SH-SY5Y (cell line): ENCODE measurements at regions not wholly inside any gene's neighbourhood (a gene's known extent, or its start where the extent isn't known, plus 50 kb on each side); places are given as distances from the start of the nearest gene placed in this dataset.

Source experiments
- GATA2 ChIP-seq: IDR thresholded peaks from 2 replicates; pipeline ENCODE4 v1.6.1; 2011; ENCODE audit warnings: mild to moderate bottlenecking, low read depth, low read length
- GATA3 ChIP-seq: IDR thresholded peaks from 2 replicates; pipeline ENCODE4 v1.6.1; 2011; ENCODE audit warnings: low read depth, mild to moderate bottlenecking, low read length, moderate library complexity

GRCh38 chr17:36683387-36683786, 82.0 kb downstream of the MRM1 start:
- no peak for TF ChIP-seq GATA2
- no peak for TF ChIP-seq GATA3

DNA sequence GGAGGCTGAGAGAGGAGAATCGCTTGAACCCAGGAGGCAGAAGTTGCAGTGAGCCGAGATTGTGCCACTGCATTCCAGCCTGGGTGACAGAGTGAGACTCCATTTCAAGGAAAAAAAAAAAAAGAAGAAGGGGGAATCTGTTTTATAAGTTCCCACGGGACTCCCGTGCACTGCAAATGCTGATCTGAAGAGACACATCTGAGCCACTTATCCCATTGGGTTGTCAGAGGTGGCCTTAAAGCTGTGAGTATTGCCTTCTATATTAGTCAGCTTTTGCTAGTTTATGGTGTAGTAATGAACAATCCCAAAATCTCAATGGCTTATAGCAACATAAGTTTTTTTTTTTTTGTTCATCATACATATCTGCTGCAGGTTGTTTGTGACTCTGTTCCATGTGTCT, 82.8 kb downstream of the MRM1 start:
- TF ChIP-seq GATA3 (no peak), GATA2 (no peak)

DNA sequence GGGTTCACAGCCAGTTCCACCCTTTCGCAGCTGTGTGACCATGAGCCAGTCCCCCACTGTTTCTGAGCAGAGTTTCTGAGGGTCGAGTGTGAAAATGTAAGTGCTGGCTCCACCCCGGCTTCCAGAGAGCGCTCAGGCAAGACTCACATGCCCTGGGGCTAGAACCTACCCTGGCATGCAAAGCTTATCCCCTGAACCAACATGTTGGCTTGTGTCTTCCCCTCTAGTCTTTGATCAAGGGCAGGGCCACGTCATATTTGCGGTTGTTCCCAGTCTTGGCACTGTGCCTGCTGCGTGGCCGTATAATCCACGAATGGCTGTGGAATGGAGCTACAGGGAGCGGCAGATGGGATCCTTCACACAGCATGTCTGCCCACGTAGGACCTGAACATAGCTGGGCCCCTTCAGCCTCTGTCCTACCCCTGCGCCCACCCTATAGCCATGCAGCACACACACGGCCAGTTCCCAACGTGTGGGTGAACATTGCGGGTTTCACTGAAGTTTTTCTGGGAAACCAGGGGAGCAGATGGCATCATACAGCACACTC, 84.8 kb downstream of the MRM1 start:
- no peak for TF ChIP-seq GATA3

GRCh38 chr17:36687736-36688135, 86.4 kb downstream of the MRM1 start:
- TF ChIP-seq GATA2 (no peak), GATA3 (no peak)

DNA sequence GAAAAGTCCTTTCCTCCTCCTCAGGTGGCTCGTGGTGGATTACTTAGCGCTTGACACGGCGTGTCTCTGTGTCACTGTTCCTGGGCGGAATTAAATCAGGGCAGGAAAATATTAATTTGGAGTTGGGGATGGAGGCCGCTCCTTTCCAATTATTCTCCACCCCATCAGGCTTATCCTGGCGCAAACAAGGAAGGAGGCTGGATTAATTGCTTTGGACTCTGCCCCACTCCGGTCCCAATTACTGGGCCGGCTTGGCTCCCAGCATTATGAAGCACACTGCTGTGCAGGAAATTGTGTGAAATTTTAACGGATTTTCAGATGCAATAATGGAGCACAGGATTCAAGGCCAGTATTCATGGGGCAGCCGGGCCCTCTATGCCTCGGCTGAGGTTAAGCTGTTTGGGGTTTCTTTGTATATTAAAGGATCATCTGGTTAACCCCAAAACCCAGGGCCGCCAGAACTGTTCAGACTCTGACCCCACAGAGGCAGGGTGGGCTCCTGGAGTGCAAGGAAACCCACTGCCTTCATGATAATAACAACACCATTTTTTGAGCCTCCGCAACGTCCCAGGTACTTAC, 87.8 kb downstream of the MRM1 start:
- no peak for TF ChIP-seq GATA3
- no peak for TF ChIP-seq GATA2

DNA sequence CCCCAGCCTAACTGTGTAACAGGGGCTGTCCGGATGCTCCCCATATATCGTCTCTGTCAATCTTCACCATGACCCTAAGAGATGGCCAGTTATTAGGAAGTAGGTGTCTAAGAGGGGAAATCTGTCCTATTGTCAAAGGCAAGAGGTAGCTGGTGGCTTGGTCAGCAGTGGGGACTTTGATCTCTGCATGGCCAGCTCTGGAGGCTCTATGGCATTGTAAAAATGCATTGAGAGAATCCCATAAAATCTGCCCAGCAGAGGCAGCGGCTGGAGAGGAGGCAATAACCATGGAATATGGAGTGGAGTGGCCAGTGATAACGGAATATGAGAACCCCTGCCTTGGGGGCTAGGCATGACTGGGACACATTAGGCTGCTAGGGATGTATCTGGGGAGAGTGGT, 88.8 kb downstream of the MRM1 start:
- TF ChIP-seq GATA3 (no peak), GATA2 (no peak)

DNA sequence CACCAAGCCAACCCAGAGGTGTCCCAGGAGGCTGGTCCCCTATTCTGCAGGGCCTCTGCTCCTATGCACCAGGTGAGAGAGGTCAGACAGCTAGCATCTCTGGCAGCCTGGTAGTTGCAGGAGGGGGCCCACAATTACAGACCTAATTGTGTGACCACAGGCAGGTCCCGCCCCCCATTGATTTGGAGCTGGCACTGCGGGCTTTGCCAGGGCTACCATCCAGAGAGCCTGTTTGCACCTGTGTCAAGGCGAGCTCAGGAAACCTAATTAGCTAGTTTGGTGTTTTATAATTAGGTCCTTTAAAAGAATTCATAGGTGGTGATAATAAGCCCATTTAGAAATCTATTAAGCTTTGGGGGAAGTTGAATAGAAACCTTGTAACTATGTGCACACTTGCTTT, 90.2 kb downstream of the MRM1 start:
- no peak for TF ChIP-seq GATA2
- TF ChIP-seq GATA3, result no peak

GRCh38 chr17:36695082-36695481, 93.7 kb downstream of the MRM1 start:
- TF ChIP-seq GATA3, result no peak
- TF ChIP-seq GATA2, result no peak

GRCh38 chr17:36696805-36697204, 95.4 kb downstream of the MRM1 start:
- no peak for TF ChIP-seq GATA3
- no peak for TF ChIP-seq GATA2

GRCh38 chr17:36697903-36698530, 96.6 kb downstream of the MRM1 start:
- no peak for TF ChIP-seq GATA2

- no peak for TF ChIP-seq GATA3
- no peak for TF ChIP-seq GATA2
Measured at GRCh38 chr17:36701429-36702099, 100.2 kb downstream of the MRM1 start.

- TF ChIP-seq GATA3 (no peak), GATA2 (no peak)
Measured at GRCh38 chr17:36702636-36703035, 101.3 kb downstream of the MRM1 start.

- TF ChIP-seq GATA3 (no peak), GATA2 (no peak)
Measured at GRCh38 chr17:36703860-36704266, 102.5 kb downstream of the MRM1 start.

DNA sequence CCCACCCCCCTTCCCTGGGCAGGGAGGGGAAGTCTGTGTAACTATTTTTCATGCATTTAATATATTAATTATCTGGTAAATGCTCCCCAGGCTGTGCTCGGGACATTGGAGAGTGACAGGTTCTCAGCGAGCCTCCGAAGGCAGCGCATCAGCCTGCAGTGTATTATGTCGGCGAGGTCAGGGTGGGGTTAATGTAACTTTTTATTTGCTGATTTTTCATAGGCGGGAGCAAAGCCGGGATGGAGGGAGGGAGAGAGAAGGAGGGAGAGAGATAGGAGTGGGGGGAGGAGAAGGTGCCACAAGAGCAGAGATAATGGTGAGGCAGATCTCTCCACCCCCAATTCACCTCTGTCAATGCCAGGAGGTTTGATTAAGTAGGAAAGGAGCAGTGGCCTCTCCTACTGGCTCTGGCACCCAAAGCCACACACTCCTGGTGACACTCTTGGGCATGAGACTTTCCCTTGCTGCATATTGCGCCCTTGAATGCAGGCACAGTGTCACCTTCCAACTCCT, 104.0 kb downstream of the MRM1 start:
- TF ChIP-seq GATA3 (no peak), GATA2 (no peak)
